ENCODE measurements at regions not wholly inside any gene's neighbourhood (a gene's known extent, or its start where the extent isn't known, plus 50 kb on each side); places are given as distances from the start of the nearest gene placed in this dataset.

GRCh38 chr10:81034383-81034782 lies 496.7 kb downstream of the SH2D4B start:
- no peak for DNase-seq (ENCODE audit: low read depth)
- H3K4me3 ChIP-seq (ENCODE audit: low read depth, low read length): no peak overlapping the region
- TF ChIP-seq CTCF (IDR thresholded peaks at IDR 0.05; ENCODE audit: insufficient read depth, low read length): no peak

- DNase-seq (ENCODE audit: low read depth): no peak
- TF ChIP-seq CTCF (IDR thresholded peaks at IDR 0.05; ENCODE audit: insufficient read depth, low read length): no peak
- no peak overlapping the region for H3K4me3 ChIP-seq (ENCODE audit: low read depth, low read length)
Observed at GRCh38 chr10:81036257-81036656, 498.6 kb downstream of the SH2D4B start.

GRCh38 chr10:81040031-81040430 lies 502.3 kb downstream of the SH2D4B start:
- no peak for TF ChIP-seq CTCF (IDR thresholded peaks at IDR 0.05; ENCODE audit: insufficient read depth, low read length)
- no peak for DNase-seq (ENCODE audit: low read depth)
- no peak overlapping the region for H3K4me3 ChIP-seq (ENCODE audit: low read depth, low read length)

- no peak overlapping the region for H3K4me3 ChIP-seq (ENCODE audit: low read depth, low read length)
- no peak for TF ChIP-seq CTCF (IDR thresholded peaks at IDR 0.05; ENCODE audit: insufficient read depth, low read length)
- no peak for DNase-seq (ENCODE audit: low read depth)
Observed at GRCh38 chr10:81040940-81041339, 503.2 kb downstream of the SH2D4B start.

GRCh38 chr10:81042647-81043046 lies 504.9 kb downstream of the SH2D4B start:
- no peak for TF ChIP-seq CTCF (IDR thresholded peaks at IDR 0.05; ENCODE audit: insufficient read depth, low read length)
- DNase-seq (ENCODE audit: low read depth): no peak

GRCh38 chr10:81065474-81065873 lies 527.8 kb downstream of the SH2D4B start:
- H3K4me3 ChIP-seq (ENCODE audit: low read depth, low read length): no peak overlapping the region
- no peak for DNase-seq (ENCODE audit: low read depth)
- TF ChIP-seq CTCF (IDR thresholded peaks at IDR 0.05; ENCODE audit: insufficient read depth, low read length): no peak

More at GRCh38 chr10:81042647-81043046, 504.9 kb downstream of the SH2D4B start:
- no peak overlapping the region for H3K4me3 ChIP-seq (ENCODE audit: low read depth, low read length)

- no peak overlapping the region for H3K4me3 ChIP-seq (ENCODE audit: low read depth, low read length)
- no peak for TF ChIP-seq CTCF (IDR thresholded peaks at IDR 0.05; ENCODE audit: insufficient read depth, low read length)
- DNase-seq (ENCODE audit: low read depth): no peak
Observed at GRCh38 chr10:81068460-81068859, 530.8 kb downstream of the SH2D4B start.
